MM.1S (cell line): ENCODE measurements at regions not wholly inside any gene's neighbourhood (a gene's known extent, or its start where the extent isn't known, plus 50 kb on each side); places are given as distances from the start of the nearest gene placed in this dataset.

Source experiments
- CTCF ChIP-seq: fragments of 300-600 bp; sonication (generic); IDR thresholded peaks from 2 replicates; pipeline ENCODE4 v1.5.1; 2016; ENCODE audit warnings: antibody characterized with exemption, low read length, mixed read lengths
- EZH2 ChIP-seq: fragments of 300-600 bp; sonication (generic); optimal IDR thresholded peaks from 2 replicates; pipeline ENCODE3; 2017; ENCODE audit warnings: low read depth, mild to moderate bottlenecking, antibody characterized with exemption, low read length, mixed read lengths
- EZH2phosphoT487 ChIP-seq: fragments of 300-600 bp; sonication (generic); IDR thresholded peaks from 2 replicates; pipeline ENCODE4 v1.6.1; 2018; ENCODE audit warnings: antibody characterized with exemption, low read length

- TF ChIP-seq CTCF (no peak), EZH2 (no peak), EZH2phosphoT487 (no peak)
These were observed 621.0 kb downstream of the EFNB2 start for GRCh38 chr13:105914291-105915036.
